Astrocyte (in vitro differentiated cells and primary cell): ENCODE measurements at regions not wholly inside any gene's neighbourhood (a gene's known extent, or its start where the extent isn't known, plus 50 kb on each side); places are given as distances from the start of the nearest gene placed in this dataset.
"Not testable (repeated sequence)": the region's sequence is repeated elsewhere in the genome, so short reads cannot be mapped to it uniquely, and the experiment has no call there.

Source experiments
- DNase-seq: peaks from one replicate; pipeline ENCODE4 v3.0.0-alpha.2; 2010; ENCODE audit warnings: low read depth
- FAIRE-seq: peaks from 2 replicates; lab custom pipeline; 2011; peaks lifted over from hg19 to GRCh38; lab: Jason Lieb, UNC
- H2AFZ ChIP-seq: 2 replicates; pipeline ENCODE4 v1.6.0; 2012; ENCODE audit warnings: low read depth, low read length, inconsistent platforms
- H3K27ac ChIP-seq: 2 replicates; pipeline ENCODE4 v1.5.1; 2011; ENCODE audit warnings: low read depth, low read length, inconsistent platforms
- H3K27me3 ChIP-seq: 2 replicates; pipeline ENCODE4 v1.6.0; 2011; ENCODE audit warnings: low read length, inconsistent platforms; ENCODE audit not compliant: insufficient read depth
- H3K36me3 ChIP-seq: 2 replicates; pipeline ENCODE4 v1.5.1; 2011; ENCODE audit warnings: low read length, inconsistent platforms; ENCODE audit not compliant: insufficient read depth
- H3K4me1 ChIP-seq: 2 replicates; pipeline ENCODE4 v1.5.1; 2011; ENCODE audit warnings: low read length, inconsistent platforms; ENCODE audit not compliant: insufficient read depth
- H3K4me2 ChIP-seq: 2 replicates; pipeline ENCODE4 v1.6.0; 2012; ENCODE audit warnings: low read length, inconsistent platforms
- H3K4me3 ChIP-seq: 2 replicates; pipeline ENCODE4 v1.5.1; 2011; ENCODE audit warnings: low read depth, mild to moderate bottlenecking, low read length, inconsistent platforms; ENCODE audit not compliant: insufficient read depth
- H3K79me2 ChIP-seq: 2 replicates; pipeline ENCODE4 v1.6.0; 2012; ENCODE audit warnings: mild to moderate bottlenecking, low read length, inconsistent platforms; ENCODE audit not compliant: insufficient read depth
- H3K9ac ChIP-seq: 2 replicates; pipeline ENCODE4 v1.6.0; 2012; ENCODE audit warnings: mild to moderate bottlenecking, low read length, inconsistent platforms
- H3K9me3 ChIP-seq: 2 replicates; pipeline ENCODE4 v1.5.1; 2012; ENCODE audit warnings: low read depth, mild to moderate bottlenecking, low read length, inconsistent platforms; ENCODE audit not compliant: insufficient read depth
- H4K20me1 ChIP-seq: 2 replicates; pipeline ENCODE4 v1.6.0; 2012; ENCODE audit warnings: low read length, inconsistent platforms; ENCODE audit not compliant: insufficient read depth
- H3K27ac Mint-ChIP-seq: one replicate; pipeline ENCODE4 v1.8.0; 2021; ENCODE audit warnings: mild to moderate bottlenecking, mixed read lengths; ENCODE audit not compliant: unreplicated experiment
- H3K27me3 Mint-ChIP-seq: one replicate; pipeline ENCODE4 v1.8.0; 2021; ENCODE audit warnings: low read depth, mixed read lengths; ENCODE audit not compliant: unreplicated experiment
- H3K36me3 Mint-ChIP-seq: one replicate; pipeline ENCODE4 v1.8.0; 2021; ENCODE audit warnings: low read depth, mixed read lengths; ENCODE audit not compliant: unreplicated experiment
- H3K4me1 Mint-ChIP-seq: one replicate; pipeline ENCODE4 v1.8.0; 2021; ENCODE audit warnings: low read depth, mixed read lengths; ENCODE audit not compliant: unreplicated experiment
- H3K4me3 Mint-ChIP-seq: one replicate; pipeline ENCODE4 v1.8.0; 2021; ENCODE audit warnings: mild to moderate bottlenecking, moderate library complexity, mixed read lengths; ENCODE audit not compliant: unreplicated experiment
- H3K9me3 Mint-ChIP-seq: one replicate; pipeline ENCODE4 v1.8.0; 2021; ENCODE audit warnings: mild to moderate bottlenecking, mixed read lengths; ENCODE audit not compliant: unreplicated experiment
- EZH2 ChIP-seq: IDR thresholded peaks from 2 replicates; pipeline ENCODE4 v1.6.1; 2012; ENCODE audit warnings: mild to moderate bottlenecking, low read length, inconsistent platforms; ENCODE audit not compliant: insufficient read depth
- TF ChIP-seq, protein P1 (sequence below): IDR thresholded peaks from 2 replicates; pipeline ENCODE4 v1.5.1; 2011; ENCODE audit warnings: low read depth, mild to moderate bottlenecking, inconsistent platforms, low read length, moderate library complexity; ENCODE audit not compliant: insufficient read depth

DNA sequence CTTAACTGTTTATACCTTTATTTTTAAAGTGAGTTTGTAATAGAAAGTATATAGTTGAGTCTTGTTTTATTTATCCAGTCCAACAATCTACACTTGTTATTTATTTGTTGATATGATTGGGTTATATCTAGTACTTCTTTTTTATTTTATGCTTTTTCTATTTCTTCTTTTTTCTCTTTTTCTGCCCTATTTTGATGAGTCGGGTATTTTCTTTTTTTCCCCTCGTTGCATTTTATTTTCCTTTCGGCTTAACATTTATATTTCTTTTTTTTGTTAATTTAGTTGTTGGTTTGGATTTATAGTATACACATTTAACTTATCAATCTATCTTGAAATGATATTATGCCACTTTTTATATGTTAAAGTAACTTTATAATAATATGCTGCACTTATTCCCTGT is 111.7 kb upstream of the IZUMO3 start:
- Mint-ChIP-seq H3K4me1 (no peaks in the 10 kb centered on the region), H3K27me3 (no peaks in the 10 kb centered on the region), H3K36me3 (no peaks in the 10 kb centered on the region), H3K27ac (no peak overlapping the region), H3K9me3 (no peaks in the 10 kb centered on the region), H3K4me3 (no peak overlapping the region)
- Histone ChIP-seq H3K4me2 (no peak overlapping the region), H4K20me1 (no peaks in the 10 kb centered on the region), H3K4me3 (no peak overlapping the region), H3K27ac (no peak overlapping the region), H3K79me2 (no peaks in the 10 kb centered on the region), H3K4me1 (no peaks in the 10 kb centered on the region), H3K9ac (no peak overlapping the region), H2AFZ (no peak overlapping the region), H3K9me3 (no peaks in the 10 kb centered on the region), H3K27me3 (no peaks in the 10 kb centered on the region), H3K36me3 (no peaks in the 10 kb centered on the region)
- DNase-seq = no peak
- FAIRE-seq = no peak
- TF ChIP-seq EZH2 = no peak
- TF ChIP-seq, protein P1, sequence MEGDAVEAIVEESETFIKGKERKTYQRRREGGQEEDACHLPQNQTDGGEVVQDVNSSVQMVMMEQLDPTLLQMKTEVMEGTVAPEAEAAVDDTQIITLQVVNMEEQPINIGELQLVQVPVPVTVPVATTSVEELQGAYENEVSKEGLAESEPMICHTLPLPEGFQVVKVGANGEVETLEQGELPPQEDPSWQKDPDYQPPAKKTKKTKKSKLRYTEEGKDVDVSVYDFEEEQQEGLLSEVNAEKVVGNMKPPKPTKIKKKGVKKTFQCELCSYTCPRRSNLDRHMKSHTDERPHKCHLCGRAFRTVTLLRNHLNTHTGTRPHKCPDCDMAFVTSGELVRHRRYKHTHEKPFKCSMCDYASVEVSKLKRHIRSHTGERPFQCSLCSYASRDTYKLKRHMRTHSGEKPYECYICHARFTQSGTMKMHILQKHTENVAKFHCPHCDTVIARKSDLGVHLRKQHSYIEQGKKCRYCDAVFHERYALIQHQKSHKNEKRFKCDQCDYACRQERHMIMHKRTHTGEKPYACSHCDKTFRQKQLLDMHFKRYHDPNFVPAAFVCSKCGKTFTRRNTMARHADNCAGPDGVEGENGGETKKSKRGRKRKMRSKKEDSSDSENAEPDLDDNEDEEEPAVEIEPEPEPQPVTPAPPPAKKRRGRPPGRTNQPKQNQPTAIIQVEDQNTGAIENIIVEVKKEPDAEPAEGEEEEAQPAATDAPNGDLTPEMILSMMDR = no peak

DNA sequence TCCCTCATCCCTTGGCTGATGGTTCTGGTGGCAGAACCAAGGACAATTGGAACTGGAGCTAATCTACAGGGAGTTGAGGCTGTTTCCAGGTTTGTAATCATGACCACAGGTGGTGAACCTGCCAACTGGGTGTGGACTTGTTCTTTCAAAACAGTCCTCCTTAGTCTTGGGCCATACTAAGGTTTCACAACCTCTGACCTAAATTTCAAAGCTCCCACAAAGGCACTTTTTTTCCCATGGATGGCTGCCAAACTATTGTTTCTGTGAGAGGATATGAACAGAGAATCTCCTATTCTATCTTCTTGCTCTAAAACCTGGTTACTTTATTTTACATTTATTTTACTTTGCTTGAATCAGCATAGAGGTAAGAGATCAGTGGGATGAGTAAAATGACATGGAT is 106.5 kb upstream of the IZUMO3 start:
- no peak overlapping the region for H3K4me3 ChIP-seq
- H3K27me3 ChIP-seq = no peaks in the 10 kb centered on the region
- no peak for FAIRE-seq
- H2AFZ ChIP-seq = no peak overlapping the region
- no peaks in the 10 kb centered on the region for H3K4me1 ChIP-seq
- H3K9ac ChIP-seq = no peak overlapping the region
- Mint-ChIP-seq H3K4me1 (no peaks in the 10 kb centered on the region), H3K4me3 (no peak overlapping the region), H3K36me3 (no peaks in the 10 kb centered on the region), H3K9me3 (peaks cover 8% of the 10 kb centered on the region), H3K27ac (no peak overlapping the region), H3K27me3 (no peaks in the 10 kb centered on the region)
- TF ChIP-seq, protein P1 = no peak
- no peak for TF ChIP-seq EZH2
- H4K20me1 ChIP-seq = no peaks in the 10 kb centered on the region
- H3K4me2 ChIP-seq = no peak overlapping the region
- no peaks in the 10 kb centered on the region for H3K36me3 ChIP-seq
- no peak for DNase-seq
- no peaks in the 10 kb centered on the region for H3K79me2 ChIP-seq
- H3K9me3 ChIP-seq = peaks cover 7% of the 10 kb centered on the region
- no peak overlapping the region for H3K27ac ChIP-seq

DNA sequence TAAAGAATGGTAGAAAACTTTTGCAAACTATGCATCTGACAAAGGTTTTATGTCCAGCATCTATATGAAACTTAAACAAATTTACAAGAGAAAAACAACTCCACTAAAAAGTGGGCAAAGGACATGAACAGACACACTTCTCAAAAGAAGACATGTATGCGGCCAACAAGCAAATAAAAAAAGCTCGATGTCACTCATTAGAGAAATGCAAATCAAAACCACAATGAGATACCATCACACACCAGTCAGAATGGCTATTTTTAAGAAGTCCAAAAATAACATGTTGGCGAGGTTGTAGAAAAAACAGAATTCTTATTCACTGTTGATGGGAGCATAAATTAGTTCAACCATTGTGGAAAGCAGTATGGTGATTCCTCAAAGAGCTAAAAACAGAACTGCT is 83.1 kb upstream of the IZUMO3 start:
- H3K27me3 ChIP-seq, H3K27ac ChIP-seq, H3K36me3 Mint-ChIP-seq, H3K4me2 ChIP-seq, H3K4me1 Mint-ChIP-seq, H3K9ac ChIP-seq, H4K20me1 ChIP-seq, DNase-seq, H2AFZ ChIP-seq, H3K9me3 Mint-ChIP-seq, H3K4me1 ChIP-seq, H3K36me3 ChIP-seq, H3K4me3 ChIP-seq, H3K27ac Mint-ChIP-seq, H3K9me3 ChIP-seq, FAIRE-seq, H3K27me3 Mint-ChIP-seq, H3K4me3 Mint-ChIP-seq, H3K79me2 ChIP-seq: not testable (repeated sequence)
